Medulla oblongata (tissue), 1 donor: ENCODE measurements at regions not wholly inside any gene's neighbourhood (a gene's known extent, or its start where the extent isn't known, plus 50 kb on each side); places are given as distances from the start of the nearest gene placed in this dataset.
"Not testable (repeated sequence)": the region's sequence is repeated elsewhere in the genome, so short reads cannot be mapped to it uniquely, and the experiment has no call there.

Source experiments
- DNase-seq: peaks from one replicate; pipeline ENCODE4 v3.0.0-alpha.2; 2015; ENCODE audit errors: extremely low spot score

DNA sequence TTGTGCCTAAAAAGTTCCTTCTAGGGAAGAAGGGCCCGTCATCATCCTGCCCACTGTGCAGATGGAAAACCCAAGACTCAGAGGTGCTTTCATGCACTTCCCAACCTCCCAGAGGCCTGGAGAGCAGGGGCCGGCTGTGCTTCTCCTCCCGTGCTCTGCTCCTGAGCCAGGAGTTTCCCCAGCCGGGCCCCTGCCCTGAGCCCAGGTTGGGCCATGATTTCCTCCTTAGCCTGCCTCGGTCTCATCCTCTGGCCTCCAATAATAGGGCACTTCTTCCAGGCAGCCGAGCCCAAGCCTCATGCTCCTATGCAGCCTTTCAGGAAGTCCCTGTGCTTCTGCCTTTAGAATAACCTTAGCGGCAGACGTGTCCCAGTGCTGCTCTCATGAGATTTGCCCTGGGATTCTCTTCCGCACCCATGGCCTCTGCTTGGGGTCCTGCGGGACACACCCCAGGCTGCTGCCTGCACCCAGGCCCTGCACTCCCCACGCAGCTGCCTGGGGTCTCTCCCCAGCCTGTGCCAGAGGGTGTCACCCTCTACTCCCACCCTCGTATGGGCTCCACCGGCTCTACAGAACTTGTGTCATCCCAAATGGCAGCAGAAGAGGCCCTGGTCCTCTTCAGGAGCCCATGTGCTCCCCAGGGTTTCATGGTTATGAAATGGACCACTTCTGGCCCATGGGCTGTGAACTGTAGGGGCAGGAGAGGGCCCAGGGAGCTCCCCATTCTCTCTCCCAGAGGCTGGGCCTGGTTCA, 359.3 kb downstream of the ADGRD1 start:
- DNase-seq: no peak

DNA sequence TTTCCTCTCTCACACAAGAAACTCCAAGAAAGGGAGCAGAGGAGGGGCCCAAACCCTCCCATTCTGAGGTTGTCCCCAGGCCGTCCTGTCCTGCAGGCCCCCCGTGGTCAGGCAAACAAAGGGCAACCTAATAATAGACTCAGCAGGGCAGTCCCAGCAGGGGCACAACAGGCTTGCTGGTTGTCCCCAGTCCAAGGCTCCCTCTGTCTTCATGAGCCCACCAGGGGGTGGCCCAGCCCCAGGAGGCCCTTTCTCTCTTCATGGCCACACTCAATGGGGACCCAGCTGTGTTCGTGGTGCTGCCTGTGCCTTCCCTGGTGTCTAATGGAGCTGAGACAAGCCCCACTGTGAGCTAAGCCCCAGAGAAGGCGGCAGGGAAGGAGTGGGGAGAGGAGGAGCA, 359.9 kb downstream of the ADGRD1 start:
- no peak for DNase-seq

GRCh38 chr12:131314524-131315090, 360.9 kb downstream of the ADGRD1 start:
- no peak for DNase-seq

- no peak for DNase-seq
Measured at GRCh38 chr12:131315601-131316000, 361.9 kb downstream of the ADGRD1 start.

- no peak for DNase-seq
Measured at GRCh38 chr12:131316388-131316787, 362.7 kb downstream of the ADGRD1 start.

GRCh38 chr12:131318045-131318685, 364.5 kb downstream of the ADGRD1 start:
- DNase-seq: no peak

DNA sequence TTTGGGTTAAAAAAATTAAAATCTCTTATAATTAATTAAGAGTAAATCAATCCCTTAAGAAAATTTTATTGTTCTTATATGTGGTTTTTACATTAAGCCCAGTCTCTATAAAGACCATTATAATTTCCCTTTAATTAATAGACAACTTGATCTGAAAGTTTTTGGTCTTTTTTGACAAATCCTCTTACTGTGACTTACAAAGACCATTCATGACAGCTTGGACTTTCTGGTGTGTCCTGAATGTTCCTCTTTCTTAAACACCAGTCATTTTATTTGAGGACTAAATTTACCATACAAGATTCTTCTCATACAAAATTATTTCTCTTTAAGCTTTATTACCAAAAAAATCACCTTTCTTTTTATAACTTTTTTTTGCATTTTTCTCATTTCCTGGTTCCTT, 368.3 kb downstream of the ADGRD1 start:
- DNase-seq: no peak

DNA sequence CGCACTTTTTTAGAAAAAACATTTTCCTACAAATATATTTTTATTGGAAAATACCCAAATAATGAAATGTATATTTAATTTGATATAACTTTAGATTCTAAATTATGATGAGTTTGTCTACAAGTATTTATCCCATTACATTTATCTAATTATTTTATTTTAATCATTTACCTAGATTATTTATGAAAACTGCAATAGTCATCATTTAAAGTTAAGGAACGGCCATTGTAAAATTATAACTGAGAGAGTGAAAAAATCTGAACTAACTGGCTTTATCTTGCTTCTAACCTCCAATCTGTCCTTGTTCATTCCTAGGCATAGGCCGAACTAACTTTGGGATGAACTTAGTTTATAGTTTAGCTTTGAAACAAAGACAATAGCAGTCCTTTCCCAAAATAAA, 368.8 kb downstream of the ADGRD1 start:
- DNase-seq: not testable (repeated sequence)

- no peak for DNase-seq
Measured at GRCh38 chr12:131323879-131324278, 370.2 kb downstream of the ADGRD1 start.

DNA sequence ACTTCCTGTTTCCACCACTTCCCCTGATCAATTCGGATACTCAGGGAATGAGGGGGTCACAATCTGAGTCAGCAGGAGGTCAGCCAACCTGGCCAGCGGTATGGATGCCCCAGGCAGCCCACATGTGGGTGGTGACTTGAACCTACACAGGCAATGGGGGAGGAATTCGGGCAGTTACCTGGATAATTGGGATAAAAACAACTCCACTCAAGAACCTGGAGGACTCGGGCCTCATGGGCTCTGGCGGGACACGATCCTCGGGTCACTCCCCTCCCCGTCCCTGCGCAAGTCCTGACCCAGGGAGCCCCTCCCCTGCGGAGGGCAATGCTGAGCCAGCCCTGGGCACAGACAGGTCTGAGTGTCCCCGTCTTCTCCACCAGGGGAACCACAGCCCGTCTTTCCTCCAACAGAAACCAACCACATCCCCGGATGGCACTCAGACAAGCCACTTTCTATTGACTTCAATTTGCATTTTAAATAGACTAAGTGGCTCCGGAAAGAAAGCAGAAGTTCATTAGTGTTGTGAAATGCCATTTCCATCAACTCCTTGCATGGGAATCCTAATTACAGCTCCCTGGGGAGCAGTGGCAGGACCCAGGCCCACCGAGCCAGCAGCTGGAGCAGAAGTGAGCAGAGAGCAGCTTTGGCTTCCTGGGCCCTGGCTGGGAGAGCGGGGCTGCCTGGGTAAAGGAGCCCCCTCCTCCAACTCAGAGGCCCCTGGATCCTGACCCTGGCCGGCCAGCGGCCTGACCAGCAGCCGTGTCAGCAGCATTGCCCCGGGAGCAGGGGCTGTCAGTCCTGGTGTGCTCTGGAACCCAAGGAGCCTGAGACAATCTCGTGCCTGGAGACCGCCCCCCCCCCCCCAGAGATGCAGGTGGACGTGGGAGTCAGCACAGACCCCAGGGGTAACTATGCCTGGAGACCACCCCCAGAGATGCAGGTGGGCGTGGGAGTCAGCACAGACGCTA, 374.1 kb downstream of the ADGRD1 start:
- no peak for DNase-seq

GRCh38 chr12:131328861-131329845, 375.4 kb downstream of the ADGRD1 start:
- not testable (repeated sequence) for DNase-seq

GRCh38 chr12:131330106-131330815, 376.6 kb downstream of the ADGRD1 start:
- no peak for DNase-seq

DNA sequence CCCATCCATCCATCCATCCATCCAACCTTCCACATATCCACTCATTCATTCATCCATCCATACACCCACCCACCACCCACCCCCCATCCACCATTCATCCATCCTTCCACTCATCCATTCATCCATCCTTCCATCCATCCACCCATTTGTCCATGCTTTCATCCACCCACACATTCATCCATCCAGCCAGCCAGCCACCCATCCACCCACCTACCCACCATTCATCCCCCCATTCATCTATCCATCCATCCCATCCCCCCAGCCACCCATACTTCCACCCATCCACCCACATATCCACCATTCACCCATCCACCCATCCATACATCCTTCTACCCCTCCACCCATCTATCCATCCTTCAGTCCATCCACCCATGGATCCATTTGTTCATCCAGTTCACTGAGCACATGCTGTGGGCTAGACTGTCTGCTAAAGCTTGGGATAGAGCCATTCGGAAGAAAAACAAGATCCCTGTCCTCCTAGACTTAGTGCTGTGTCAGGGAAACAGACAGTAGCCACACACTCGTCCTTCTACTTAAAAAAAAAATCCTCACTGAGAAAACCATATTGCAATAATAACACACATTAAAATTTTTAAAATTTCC, 377.5 kb downstream of the ADGRD1 start:
- DNase-seq: no peak

GRCh38 chr12:131332224-131332623, 378.5 kb downstream of the ADGRD1 start:
- DNase-seq: no peak

DNA sequence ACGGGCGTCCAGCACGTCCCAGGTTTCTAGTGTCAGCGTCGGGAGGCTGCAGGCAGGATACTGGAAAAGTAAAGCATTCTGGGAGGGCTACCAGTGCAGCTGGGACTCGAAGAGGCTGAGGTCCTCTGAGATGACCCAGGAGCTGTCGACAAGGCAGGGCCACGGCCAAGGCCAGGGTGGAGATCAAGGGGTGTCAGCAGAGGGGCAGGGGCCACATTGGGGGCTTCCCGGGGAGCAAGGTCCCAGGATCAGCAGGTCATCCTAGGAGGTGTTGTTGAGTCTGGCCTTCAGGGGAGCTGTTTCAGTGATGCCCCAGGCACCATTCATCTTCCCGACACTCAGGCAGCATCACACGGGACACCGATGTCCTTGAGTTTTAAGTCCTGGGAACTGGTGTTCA, 377.8 kb upstream of the SFSWAP start:
- no peak for DNase-seq

DNA sequence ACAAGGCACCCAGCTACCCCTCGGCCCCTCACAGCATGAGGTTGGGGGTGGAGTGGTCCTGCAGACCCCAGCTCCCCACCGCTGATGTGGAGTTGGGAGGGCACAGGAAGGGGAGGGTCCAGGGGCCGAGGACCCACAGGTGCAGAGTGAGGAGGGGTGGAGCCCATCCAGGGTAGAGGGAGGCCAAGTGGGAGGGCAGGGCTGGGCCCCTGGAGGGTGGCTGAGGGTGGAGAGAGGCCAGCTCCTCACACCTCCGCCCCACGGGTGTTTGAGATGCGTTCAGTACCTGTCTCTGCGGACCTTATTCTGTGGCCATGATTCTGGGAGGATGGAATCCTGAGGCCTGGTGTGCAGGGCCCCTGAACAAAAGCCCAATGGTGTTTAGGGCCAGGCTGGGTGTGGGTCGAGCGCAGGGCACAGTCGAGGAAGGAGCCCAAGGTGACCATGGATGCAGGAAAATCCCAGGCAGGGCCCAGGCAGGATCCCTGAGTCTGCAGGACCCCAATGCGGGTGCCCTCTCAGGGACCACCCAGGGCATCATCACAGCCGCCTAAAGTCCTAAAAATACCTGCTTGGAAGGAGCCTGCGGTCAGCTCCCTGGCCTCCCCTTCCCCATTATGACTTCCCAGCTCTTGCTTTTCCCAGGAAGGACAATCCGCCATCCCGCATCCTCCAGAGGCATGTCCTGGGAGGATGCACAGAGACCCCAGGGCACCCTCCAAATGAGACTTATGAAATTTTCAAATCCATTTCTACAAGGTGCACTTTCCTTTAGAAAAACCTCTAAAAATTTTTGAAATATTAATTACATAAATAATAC, 377.1 kb upstream of the SFSWAP start:
- no peak for DNase-seq

- DNase-seq: no peak
Measured at GRCh38 chr12:131334835-131335234, 376.1 kb upstream of the SFSWAP start.

- DNase-seq: no peak
Measured at GRCh38 chr12:131335456-131335855, 375.4 kb upstream of the SFSWAP start.

- DNase-seq: not testable (repeated sequence)
Measured at GRCh38 chr12:131337861-131338260, 373.0 kb upstream of the SFSWAP start.
